ENCODE measurements at regions not wholly inside any gene's neighbourhood (a gene's known extent, or its start where the extent isn't known, plus 50 kb on each side); places are given as distances from the start of the nearest gene placed in this dataset.
"Not testable (repeated sequence)": the region's sequence is repeated elsewhere in the genome, so short reads cannot be mapped to it uniquely, and the experiment has no call there.

- not testable (repeated sequence) for TF ChIP-seq CTCF (IDR thresholded peaks at IDR 0.05; ENCODE audit: low read depth, low read length); EZH2phosphoT487 (IDR thresholded peaks at IDR 0.05; ENCODE audit: low read depth)
Observed at GRCh38 chr5:34126741-34127140, 83.7 kb upstream of the C1QTNF3 start.

Data from OCI-LY3 (cell line).